Gastroesophageal sphincter (tissue), 3 donors: ENCODE measurements at regions not wholly inside any gene's neighbourhood (a gene's known extent, or its start where the extent isn't known, plus 50 kb on each side); places are given as distances from the start of the nearest gene placed in this dataset.

Source experiments
- CTCF ChIP-seq, 4 experiments: fragments of 200-600 bp in 2 of 4; fragments of 450-650 bp in 2 of 4; sonication (generic) in 1 of 4; IDR thresholded peaks; one replicate each; pipeline ENCODE4 v1.5.1; 2017 to 2019; ENCODE audit warnings: antibody characterized with exemption in 4 of 4, mild to moderate bottlenecking in 2 of 4, moderate library complexity in 2 of 4
- EP300 ChIP-seq: sonication (generic); formaldehyde crosslinking; IDR thresholded peaks from one replicate; pipeline ENCODE4 v1.6.1; 2017; ENCODE audit warnings: antibody characterized with exemption, mild to moderate bottlenecking
- POLR2A ChIP-seq, 2 donors: fragments of 450-650 bp; IDR thresholded peaks; one replicate each; pipeline ENCODE4 v1.6.1; 2017; ENCODE audit warnings: antibody characterized with exemption in 2 of 2, mild to moderate bottlenecking in 2 of 2, moderate library complexity in 1 of 2
- POLR2AphosphoS5 ChIP-seq: sonication (generic); formaldehyde crosslinking; IDR thresholded peaks from one replicate; pipeline ENCODE4 v1.6.1; 2017; ENCODE audit warnings: antibody characterized with exemption

GRCh38 chr14:76323331-76324050 lies 52.4 kb upstream of the ESRRB start:
- TF ChIP-seq CTCF (IDR thresholded peaks at IDR 0.05) (no peak), EP300 (no peak), POLR2A (IDR thresholded peaks at IDR 0.05) (no peak), POLR2AphosphoS5 (no peak)
